DOHH2 (cell line): ENCODE measurements at regions not wholly inside any gene's neighbourhood (a gene's known extent, or its start where the extent isn't known, plus 50 kb on each side); places are given as distances from the start of the nearest gene placed in this dataset.

Experiments
- CTCF ChIP-seq: fragments of 200-600 bp; sonication (generic); IDR thresholded peaks from one replicate; pipeline ENCODE4 v1.5.1; 2014; ENCODE audit warnings: antibody characterized with exemption, mild to moderate bottlenecking, low read depth, low read length; ENCODE audit not compliant: poor library complexity, severe bottlenecking
- EZH2phosphoT487 ChIP-seq: fragments of 200-600 bp; sonication (generic); IDR thresholded peaks from 2 replicates; pipeline ENCODE4 v1.6.1; 2017; ENCODE audit warnings: borderline replicate concordance, mild to moderate bottlenecking, antibody characterized with exemption, low read length, moderate library complexity, mixed read lengths

GRCh38 chr10:62639144-62639543 is 165.4 kb upstream of the ADO start:
- TF ChIP-seq CTCF (no peak), EZH2phosphoT487 (no peak)
